Eye (tissue), 1 donor: ENCODE measurements at regions not wholly inside any gene's neighbourhood (a gene's known extent, or its start where the extent isn't known, plus 50 kb on each side); places are given as distances from the start of the nearest gene placed in this dataset.

Source experiments
- DNase-seq: peaks from one replicate; pipeline ENCODE4 v3.0.0-alpha.2; 2015

- DNase-seq: peak; percentile 48
These were observed 128.1 kb upstream of the BOD1 start for GRCh38 chr5:173744551-173744950.

DNA sequence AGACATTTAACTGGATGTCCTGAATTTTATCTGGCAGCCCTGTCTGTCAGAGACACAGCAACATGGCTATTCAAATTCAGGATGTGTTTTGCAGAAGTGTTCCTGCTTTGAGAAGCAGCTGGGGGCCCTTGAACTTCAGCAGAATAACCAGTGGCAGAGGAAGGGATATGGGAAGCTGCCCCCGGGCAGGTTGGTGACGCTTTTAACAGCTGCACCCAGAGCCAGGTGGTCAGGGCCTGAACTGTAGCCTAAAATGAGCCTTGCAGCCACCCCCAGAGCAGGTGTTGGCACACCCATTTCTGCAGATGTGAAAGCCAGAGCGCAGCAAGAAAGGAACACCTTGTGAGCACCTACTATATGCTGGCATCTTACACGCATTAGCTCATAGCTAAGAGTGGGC lies 128.7 kb upstream of the BOD1 start:
- DNase-seq: no peak

GRCh38 chr5:173745557-173745956 lies 129.1 kb upstream of the BOD1 start:
- DNase-seq: no peak

- DNase-seq: no peak
These were observed 129.7 kb upstream of the BOD1 start for GRCh38 chr5:173746047-173746646.

GRCh38 chr5:173747876-173748275 lies 131.4 kb upstream of the BOD1 start:
- DNase-seq: no peak

DNA sequence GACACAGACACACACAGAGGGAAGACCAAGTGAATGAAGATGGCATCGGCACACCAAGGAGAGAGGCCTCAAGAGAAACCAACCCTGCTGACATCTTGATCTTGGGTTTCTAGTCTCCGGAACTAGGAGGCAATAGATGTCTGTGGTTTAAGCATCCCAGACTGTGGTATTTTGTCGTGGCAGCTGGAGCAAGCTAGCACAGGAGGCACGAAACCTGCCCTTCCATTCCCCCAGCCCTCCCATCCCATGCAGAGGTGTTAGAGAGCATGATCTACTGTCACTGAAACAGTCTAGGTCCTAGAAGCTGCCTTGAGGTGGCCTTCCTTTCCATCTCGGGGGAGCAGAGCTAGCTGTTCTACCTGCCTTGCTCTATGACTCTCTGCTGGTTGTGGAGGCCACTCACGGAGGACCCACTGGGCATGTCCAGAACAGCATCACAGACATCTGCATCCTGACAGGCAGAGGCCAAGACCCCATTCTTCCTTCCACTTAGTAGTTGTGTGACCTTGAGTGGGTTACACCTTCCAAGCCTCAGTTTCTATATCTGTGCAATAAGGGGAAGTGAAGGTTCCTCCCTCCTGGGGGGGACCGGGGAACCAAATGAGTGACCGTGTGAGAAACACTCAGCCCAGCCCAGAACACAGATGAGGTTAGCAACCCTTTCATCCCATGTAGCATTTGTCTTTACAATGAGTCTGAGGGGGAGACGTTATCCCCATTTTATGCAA lies 134.3 kb upstream of the BOD1 start:
- DNase-seq: no peak

DNA sequence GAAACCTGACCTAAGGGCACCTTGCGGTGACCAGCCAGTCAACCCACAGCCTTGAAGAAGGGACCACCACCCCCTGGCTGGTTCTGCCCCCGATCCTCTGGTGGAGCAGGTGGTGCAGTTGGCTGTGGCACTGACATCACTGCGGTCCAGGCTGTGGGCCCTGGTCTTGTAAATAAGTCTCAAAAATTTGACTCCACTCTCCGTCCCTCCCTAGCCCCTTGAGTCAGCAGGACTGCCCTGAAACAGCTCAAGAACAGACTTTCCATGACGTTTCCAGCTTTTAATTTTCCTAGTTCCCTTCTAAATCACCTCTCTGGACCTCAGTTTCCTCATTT lies 134.8 kb upstream of the BOD1 start:
- no peak for DNase-seq

- DNase-seq: peak; percentile 35
These were observed 135.5 kb upstream of the CPEB4 start for GRCh38 chr5:173752653-173753052.

DNA sequence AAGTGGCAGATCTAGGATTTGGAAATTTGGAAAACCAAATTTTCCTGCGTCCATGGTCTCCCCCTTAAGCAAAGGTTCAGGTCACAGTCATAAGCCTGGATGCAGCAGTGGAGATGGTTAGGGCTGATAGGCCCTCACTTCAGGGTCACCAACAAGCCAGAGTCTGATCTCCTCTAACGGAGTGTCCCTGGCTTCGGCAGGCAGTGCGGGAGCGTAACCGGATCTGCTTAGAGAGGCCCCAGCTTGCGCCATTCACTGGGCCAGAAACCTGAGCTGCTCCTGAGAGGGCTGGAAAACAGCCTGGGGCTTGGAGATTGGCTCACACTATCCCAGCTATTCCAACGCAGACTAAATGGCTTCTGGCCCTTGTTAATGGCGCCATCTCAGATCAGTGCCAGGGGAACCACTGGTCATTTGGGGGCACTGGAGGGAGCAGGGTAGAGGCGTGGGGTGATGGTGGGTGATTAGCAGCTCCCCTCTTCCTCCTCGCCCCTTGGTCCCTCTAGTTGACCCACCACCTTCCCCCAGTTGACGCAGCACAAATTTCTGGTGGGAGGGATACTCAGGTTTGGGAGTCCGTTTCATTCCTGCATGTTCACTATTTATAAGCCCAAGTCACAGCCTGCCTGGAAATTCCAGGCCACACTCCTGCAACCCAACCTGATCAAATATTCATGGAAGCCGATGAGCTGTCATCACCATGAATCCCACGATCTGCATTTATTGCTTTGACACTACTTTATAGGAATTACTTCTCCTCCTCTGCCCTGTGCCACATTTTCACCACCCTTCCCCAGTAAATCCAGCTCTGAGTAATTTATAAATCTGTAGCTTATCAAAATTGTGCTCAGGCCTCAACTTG lies 134.6 kb upstream of the CPEB4 start:
- peak; percentile 80 for DNase-seq

DNA sequence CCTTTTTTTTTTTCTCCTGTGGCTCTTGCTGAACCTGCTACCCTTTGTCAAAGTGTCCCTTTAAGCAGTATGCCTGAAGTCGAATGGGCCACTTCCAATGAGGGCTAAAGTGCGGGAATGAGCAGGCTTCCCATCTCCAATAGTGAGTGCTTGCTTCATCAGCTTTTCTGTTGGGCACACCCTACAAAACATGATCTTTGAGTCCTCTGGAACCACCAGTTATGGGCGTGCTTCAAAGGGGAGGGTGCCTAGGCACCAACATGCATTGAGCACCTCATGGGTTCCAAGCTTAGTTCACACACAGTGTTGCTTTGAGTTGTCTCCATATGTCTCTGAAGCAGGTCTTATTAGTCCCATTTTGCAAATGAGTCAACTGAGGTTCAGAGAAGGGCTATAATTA lies 132.8 kb upstream of the CPEB4 start:
- no peak for DNase-seq

- DNase-seq: peak; percentile 61
These were observed 130.5 kb upstream of the CPEB4 start for GRCh38 chr5:173757403-173758209.

GRCh38 chr5:173758676-173759075 lies 129.5 kb upstream of the CPEB4 start:
- no peak for DNase-seq

GRCh38 chr5:173759691-173760090 lies 128.5 kb upstream of the CPEB4 start:
- DNase-seq: no peak

GRCh38 chr5:173760461-173761177 lies 127.5 kb upstream of the CPEB4 start:
- DNase-seq: no peak

GRCh38 chr5:173761178-173761513 lies 127.0 kb upstream of the CPEB4 start:
- DNase-seq: no peak

GRCh38 chr5:173762045-173762444 lies 126.1 kb upstream of the CPEB4 start:
- no peak for DNase-seq

DNA sequence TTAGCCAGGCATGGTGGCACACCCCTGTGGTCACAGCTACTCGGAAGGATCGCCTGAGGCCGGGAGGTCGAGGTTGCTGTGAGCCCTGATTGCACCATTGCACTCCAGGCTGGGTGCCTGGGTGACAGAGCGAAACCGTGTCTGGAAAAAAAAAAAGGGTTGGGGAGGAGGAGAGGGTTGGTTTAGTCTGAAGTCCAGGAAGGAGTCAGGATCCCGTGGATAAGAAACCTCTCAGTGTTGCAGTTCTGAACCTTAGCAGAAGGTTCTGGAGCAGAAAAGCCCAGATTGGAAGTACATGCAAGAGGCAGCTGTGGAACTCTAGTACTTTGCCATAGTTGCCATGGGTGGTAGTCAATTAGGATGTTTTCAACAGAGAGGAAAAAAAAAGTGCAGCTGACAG lies 125.2 kb upstream of the CPEB4 start:
- DNase-seq: no peak

- no peak for DNase-seq
These were observed 124.7 kb upstream of the CPEB4 start for GRCh38 chr5:173763410-173763809.

DNA sequence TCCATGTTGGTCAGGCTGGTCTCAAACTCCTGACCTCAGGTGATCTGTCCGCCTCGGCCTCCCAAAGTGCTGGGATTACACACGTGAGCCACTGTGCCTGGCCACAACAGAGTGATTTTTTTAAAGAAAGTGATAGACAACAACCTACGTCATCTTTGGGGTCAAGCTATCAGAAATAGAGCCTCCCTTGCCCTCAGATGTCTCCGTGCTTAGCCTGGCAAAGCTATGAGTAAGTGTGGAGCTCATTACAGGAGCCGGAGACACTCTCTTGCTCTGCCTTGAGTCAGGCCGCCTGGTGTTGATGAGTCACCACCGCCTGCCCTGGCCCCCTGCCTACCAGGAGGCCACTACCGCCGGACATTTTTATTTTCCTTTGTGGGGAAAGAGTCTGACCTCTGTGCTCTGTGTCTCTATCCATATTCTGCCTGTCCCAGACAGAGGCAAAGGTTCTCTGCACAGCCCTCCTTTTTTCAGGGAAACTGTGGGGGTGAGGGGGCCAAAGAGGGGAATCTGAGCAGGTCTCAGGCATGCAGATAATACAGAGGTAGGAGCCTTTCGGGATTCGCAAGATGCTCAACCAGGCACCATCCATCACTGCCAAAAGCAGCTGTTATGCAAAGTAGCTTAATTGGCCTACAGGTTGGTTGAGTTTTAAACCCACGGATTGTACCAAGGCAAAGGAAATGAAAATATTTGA lies 123.7 kb upstream of the CPEB4 start:
- peak; percentile 42 for DNase-seq

GRCh38 chr5:173765029-173765644 lies 123.0 kb upstream of the CPEB4 start:
- no peak for DNase-seq

GRCh38 chr5:173765661-173766060 lies 122.5 kb upstream of the CPEB4 start:
- no peak for DNase-seq
